K562 (cell line): ENCODE measurements at regions not wholly inside any gene's neighbourhood (a gene's known extent, or its start where the extent isn't known, plus 50 kb on each side); places are given as distances from the start of the nearest gene placed in this dataset.
A peak's percentile ranks its signal among the peaks of the same experiment; 100 is the strongest.
"Not testable (repeated sequence)": the region's sequence is repeated elsewhere in the genome, so short reads cannot be mapped to it uniquely, and the experiment has no call there.

Source experiments
- ATAC-seq: fragments of 200-7000 bp; cut with Tn5 transposase; 3 replicates; pipeline ENCODE4 v1.9.1; 2020; ENCODE audit warnings: moderate library complexity
- BruUV-seq: library from RNA; stranded (reverse); fragments of 400-500 nt; replicated peaks from 2 replicates; lab custom pipeline; 2021; lab: Mats Ljungman, UMichigan
- CTCF ChIA-PET: fragments of 300-600 bp; formaldehyde crosslinking; extraction: SDS; loops from one replicate; lab custom pipeline; 2021; ENCODE audit warnings: low intra/inter-chr PET ratio; lab: Yijun Ruan, JAX
- POLR2A ChIA-PET: fragments of 300-600, 350-650 bp; sonication (Branson Sonifier 250); formaldehyde crosslinking; extraction: SDS; loops from one replicate; lab custom pipeline; 2021; ENCODE audit warnings: antibody characterized with exemption, inconsistent platforms; lab: Yijun Ruan, JAX
- DNase-seq, 4 experiments: peaks; one replicate each; pipeline versions ENCODE4 v3.0.0 to v3.0.0-alpha.2; 2011 to 2018; ENCODE audit warnings: low spot score in 3 of 4, mixed read lengths in 3 of 4; ENCODE audit errors: extremely low read depth in 1 of 4
- FAIRE-seq: peaks from 2 replicates; lab custom pipeline; 2011; peaks lifted over from hg19 to GRCh38; lab: Jason Lieb, UNC
- H2AFZ ChIP-seq: 2 replicates; pipeline ENCODE4 v1.6.0; 2011; ENCODE audit warnings: low read depth, low read length, control low read depth, inconsistent platforms
- H3K27ac ChIP-seq: fragments of 200-600 bp; 3 replicates; pipeline ENCODE4 v1.8.0; 2011; ENCODE audit warnings: low read depth, mild to moderate bottlenecking, control low read depth, inconsistent platforms, low read length, moderate library complexity, mixed read lengths; ENCODE audit errors: extremely low read depth
- H3K27me3 ChIP-seq, 2 experiments: fragments of 300-600 bp in 1 of 2; 2 replicates in 1 of 2; 3 replicates in 1 of 2; pipeline versions ENCODE4 v1.6.0 to v1.8.0; 2011; ENCODE audit warnings: inconsistent platforms in 2 of 2, low read length in 2 of 2, mild to moderate bottlenecking in 1 of 2, mixed read lengths in 1 of 2, moderate library complexity in 1 of 2; ENCODE audit not compliant: control insufficient read depth in 2 of 2, insufficient read depth in 2 of 2
- H3K36me3 ChIP-seq: fragments of 300-600 bp; 3 replicates; pipeline ENCODE4 v1.8.0; 2011; ENCODE audit warnings: mild to moderate bottlenecking, low read length, inconsistent platforms; ENCODE audit not compliant: control insufficient read depth, insufficient read depth
- H3K4me1 ChIP-seq, 2 experiments: fragments of 200-600 bp in 1 of 2; replicated peaks in 1 of 2; 2 replicates in 1 of 2; 3 replicates in 1 of 2; pipeline versions ENCODE4 v1.5.1 to v1.8.0; 2011; ENCODE audit warnings: inconsistent platforms in 2 of 2, low read length in 2 of 2, mild to moderate bottlenecking in 1 of 2, mixed read lengths in 1 of 2, moderate library complexity in 1 of 2; ENCODE audit not compliant: control insufficient read depth in 2 of 2, insufficient read depth in 2 of 2
- H3K4me2 ChIP-seq: 2 replicates; pipeline ENCODE4 v1.6.1; 2011; ENCODE audit warnings: low read length, control low read depth, inconsistent platforms, mixed read lengths; ENCODE audit not compliant: insufficient read depth
- H3K4me3 ChIP-seq: fragments of 200-600 bp; sonication (generic), shearing (Covaris generic); 2 replicates; pipeline ENCODE4 v1.5.1; 2016; ENCODE audit warnings: control low read depth, inconsistent platforms
- H3K79me2 ChIP-seq: fragments of 200-600 bp; 3 replicates; pipeline ENCODE4 v1.8.0; 2011; ENCODE audit warnings: low read length, inconsistent platforms; ENCODE audit not compliant: control insufficient read depth, insufficient read depth
- H3K9ac ChIP-seq, 2 experiments: 2 replicates each; pipeline versions ENCODE4 v1.6.0 to v1.6.1; 2011; ENCODE audit warnings: low read depth in 2 of 2, low read length in 2 of 2, control low read depth in 1 of 2, inconsistent platforms in 1 of 2, mild to moderate bottlenecking in 1 of 2, mixed read lengths in 1 of 2; ENCODE audit not compliant: insufficient read depth in 1 of 2
- H3K9me1 ChIP-seq: one replicate; pipeline ENCODE4 v1.6.0; 2011; ENCODE audit warnings: inconsistent platforms, mild to moderate bottlenecking, low read length, moderate library complexity; ENCODE audit not compliant: control insufficient read depth, insufficient read depth
- H3K9me3 ChIP-seq: replicated peaks from 2 replicates; pipeline ENCODE4 v1.5.1; 2011; ENCODE audit warnings: low read depth, low read length, inconsistent platforms; ENCODE audit not compliant: control insufficient read depth, insufficient read depth
- H4K20me1 ChIP-seq: replicated peaks from 2 replicates; pipeline ENCODE4 v1.6.1; 2011; ENCODE audit warnings: low read length, inconsistent platforms, mixed read lengths; ENCODE audit not compliant: control insufficient read depth, insufficient read depth
- CEBPG ChIP-seq, 3 experiments: fragments of 200-800 bp in 1 of 3; sonication (Bioruptor generic) in 1 of 3; sonication (generic) in 1 of 3; formaldehyde crosslinking in 1 of 3; IDR thresholded peaks in 2 of 3; conservative IDR thresholded peaks in 1 of 3; 2 replicates each; pipeline versions ENCODE4 v1.6.1 to v1.8.0; 2016 to 2022; ENCODE audit warnings: missing compliant biosample characterization in 2 of 3, missing genetic modification characterization in 2 of 3, mild to moderate bottlenecking in 1 of 3, missing genetic modification reagents in 1 of 3
- CREM ChIP-seq: IDR thresholded peaks from 2 replicates; pipeline ENCODE4 v1.6.1; 2014; ENCODE audit warnings: antibody characterized with exemption, low read depth
- ZEB2 ChIP-seq: fragments of 450-650 bp; IDR thresholded peaks from 2 replicates; pipeline ENCODE4 v1.6.1; 2016
- ZFP1 ChIP-seq: fragments of 450-650 bp; formaldehyde crosslinking; IDR thresholded peaks from 2 replicates; pipeline ENCODE4 v1.4.0; 2020; ENCODE audit warnings: mild to moderate bottlenecking, mixed read lengths
- ZNF146 ChIP-seq: IDR thresholded peaks from one replicate; pipeline ENCODE4 v1.6.1; 2018; ENCODE audit warnings: missing compliant biosample characterization; ENCODE audit not compliant: unreplicated experiment
- WGBS: fragments of 100-300 bp; shearing (Covaris generic); methylation state at CpG from one replicate; pipeline ENCODE4 v1.1.6; 2016; ENCODE audit warnings: low coverage, mixed read lengths; ENCODE audit not compliant: insufficient coverage; ENCODE audit errors: missing lambda C conversion rate; 5-methylcytosine and 5-hydroxymethylcytosine counted together
- in situ Hi-C: fragments of 300-500 bp; cut with MboI; formaldehyde crosslinking; loops from 4 replicates; pipeline ENCODE4 v1.15.0; 2018; ENCODE audit warnings: inconsistent platforms, mixed read lengths
- intact Hi-C: fragments of 100-400 bp; cut with micrococcal nuclease; formaldehyde crosslinking; loops from 2 replicates; pipeline ENCODE4 v1.14.2; 2022

DNA sequence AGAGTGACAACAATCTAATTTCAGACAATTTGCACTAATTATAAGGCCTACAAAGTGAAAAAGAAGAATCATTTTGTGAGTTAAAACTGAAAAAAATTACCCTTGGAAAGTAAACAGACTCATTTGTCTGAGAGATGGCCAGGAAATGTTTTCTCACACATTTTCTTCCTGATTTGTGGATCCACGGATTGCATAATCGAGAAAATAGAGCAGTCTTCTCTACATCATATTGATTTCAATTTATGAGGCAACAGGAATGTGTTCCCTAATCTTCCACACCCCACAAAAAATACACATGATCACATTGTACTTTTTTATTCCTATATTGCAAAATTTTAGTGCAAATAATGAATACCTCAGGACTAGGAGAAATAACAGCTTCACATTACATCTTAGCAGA lies 160.8 kb downstream of the CCER1 start:
- no peaks in the 10 kb centered on the region for H3K4me1 ChIP-seq
- H3K27me3 ChIP-seq = no peaks in the 10 kb centered on the region
- no peaks in the 10 kb centered on the region for H3K79me2 ChIP-seq
- in situ Hi-C loops = no loop called here
- intact Hi-C loops = no loop called here
- H3K9me3 ChIP-seq = 0 out of 2 replicates have a peak, but pooled peaks cover 2% of the 10 kb centered on the region
- H3K9ac ChIP-seq = no peak overlapping the region
- H2AFZ ChIP-seq = no peak overlapping the region
- FAIRE-seq = no peak
- CTCF ChIA-PET = no interaction called here
- no peak overlapping the region for H3K27ac ChIP-seq
- no peak overlapping the region for H3K4me3 ChIP-seq
- H3K36me3 ChIP-seq = no peaks in the 10 kb centered on the region
- WGBS = 3% methylated on average over 2 of the region's 2 CpGs
- DNase-seq = no peak
- ATAC-seq = no peak
- POLR2A ChIA-PET = no interaction called here
- H3K9me1 ChIP-seq = no peaks in the 10 kb centered on the region
- no peak for TF ChIP-seq CEBPG (CRISPR knock-in tag; IDR thresholded peaks at IDR 0.05)
- peak in 1 of 2 experiments; percentile 28; a peak in 1 of 4 replicates for TF ChIP-seq CEBPG (tag; conservative IDR thresholded peaks at IDR 0.05 in 1 of 2, IDR thresholded peaks at IDR 0.05 in 1 of 2)
- no peak for TF ChIP-seq CREM
- TF ChIP-seq ZFP1 = no peak
- no peak for TF ChIP-seq ZEB2
- TF ChIP-seq, all 486 proteins: peak for 1
- H3K4me2 ChIP-seq = no peak overlapping the region
- BruUV-seq = no TSS peak
- no peaks in the 10 kb centered on the region for H4K20me1 ChIP-seq

- H3K4me3 ChIP-seq, H3K4me1 ChIP-seq, H2AFZ ChIP-seq, DNase-seq, intact Hi-C loops, in situ Hi-C loops, H3K9ac ChIP-seq, H3K9me1 ChIP-seq, H3K27ac ChIP-seq, BruUV-seq, POLR2A ChIA-PET, H3K79me2 ChIP-seq, H3K9me3 ChIP-seq, ATAC-seq, H3K4me2 ChIP-seq, H4K20me1 ChIP-seq, H3K27me3 ChIP-seq, H3K36me3 ChIP-seq, CTCF ChIA-PET, FAIRE-seq: not testable (repeated sequence)
- 0% methylated on average over 1 of the region's 1 CpG for WGBS
- TF ChIP-seq ZNF146 (CRISPR knock-in tag) = peak; percentile 66
These were observed 162.3 kb downstream of the CCER1 start for GRCh38 chr12:90792718-90793117.
